ENCODE measurements at regions not wholly inside any gene's neighbourhood (a gene's known extent, or its start where the extent isn't known, plus 50 kb on each side); places are given as distances from the start of the nearest gene placed in this dataset.

DNA sequence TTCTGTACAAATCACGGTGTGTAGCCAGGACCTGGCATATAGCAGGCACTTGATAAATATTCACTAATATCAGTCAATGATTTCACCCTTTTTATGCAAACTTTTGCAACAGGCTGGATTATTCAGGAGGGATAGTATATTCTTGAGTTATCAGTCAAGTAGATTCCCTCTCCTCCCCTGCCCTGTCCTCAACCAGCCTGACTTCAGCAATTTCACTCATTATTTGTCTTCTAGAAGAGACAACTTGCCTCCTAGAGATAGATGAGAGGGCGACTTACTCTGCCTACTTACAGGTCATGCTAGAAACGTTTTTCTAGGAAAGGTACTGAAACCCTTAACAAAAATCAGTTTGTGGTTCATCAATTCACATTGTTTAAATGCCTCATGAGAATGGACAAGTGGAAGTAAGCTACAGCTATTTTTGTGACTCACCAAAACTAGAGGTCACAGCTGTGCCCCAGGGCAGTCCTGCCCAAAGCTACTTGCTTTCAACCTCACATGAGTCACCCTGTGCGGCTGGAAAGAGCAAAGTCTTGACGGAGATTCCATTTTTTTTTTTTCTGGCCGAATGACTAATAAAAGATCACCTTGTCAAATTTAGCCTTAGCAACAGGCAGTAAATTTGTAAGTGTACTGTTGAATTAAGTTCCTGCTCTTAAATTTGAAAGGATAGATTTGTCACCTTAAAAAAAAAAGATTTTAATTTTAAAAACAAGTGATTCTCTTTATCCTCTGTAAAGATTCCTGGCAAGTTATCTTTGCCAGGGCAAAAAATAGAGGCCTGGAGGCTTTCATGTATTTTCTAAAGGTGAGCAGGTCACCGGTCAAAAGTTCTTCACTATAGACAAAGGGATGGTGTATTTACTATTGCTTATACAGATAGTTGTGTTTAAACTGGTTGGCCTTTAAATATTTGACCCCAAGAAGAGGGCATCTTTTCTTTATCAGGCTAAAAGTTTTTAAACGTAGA lies 109.0 kb upstream of the SLC35G4 start (continued):
- TF ChIP-seq NFYB (CRISPR knock-in tag; IDR thresholded peaks at IDR 0.05): no peak
- TF ChIP-seq, protein P1, sequence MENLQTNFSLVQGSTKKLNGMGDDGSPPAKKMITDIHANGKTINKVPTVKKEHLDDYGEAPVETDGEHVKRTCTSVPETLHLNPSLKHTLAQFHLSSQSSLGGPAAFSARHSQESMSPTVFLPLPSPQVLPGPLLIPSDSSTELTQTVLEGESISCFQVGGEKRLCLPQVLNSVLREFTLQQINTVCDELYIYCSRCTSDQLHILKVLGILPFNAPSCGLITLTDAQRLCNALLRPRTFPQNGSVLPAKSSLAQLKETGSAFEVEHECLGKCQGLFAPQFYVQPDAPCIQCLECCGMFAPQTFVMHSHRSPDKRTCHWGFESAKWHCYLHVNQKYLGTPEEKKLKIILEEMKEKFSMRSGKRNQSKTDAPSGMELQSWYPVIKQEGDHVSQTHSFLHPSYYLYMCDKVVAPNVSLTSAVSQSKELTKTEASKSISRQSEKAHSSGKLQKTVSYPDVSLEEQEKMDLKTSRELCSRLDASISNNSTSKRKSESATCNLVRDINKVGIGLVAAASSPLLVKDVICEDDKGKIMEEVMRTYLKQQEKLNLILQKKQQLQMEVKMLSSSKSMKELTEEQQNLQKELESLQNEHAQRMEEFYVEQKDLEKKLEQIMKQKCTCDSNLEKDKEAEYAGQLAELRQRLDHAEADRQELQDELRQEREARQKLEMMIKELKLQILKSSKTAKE (CRISPR knock-in tag; IDR thresholded peaks at IDR 0.05; ENCODE audit: borderline replicate concordance): no peak
- TF ChIP-seq, protein P2, sequence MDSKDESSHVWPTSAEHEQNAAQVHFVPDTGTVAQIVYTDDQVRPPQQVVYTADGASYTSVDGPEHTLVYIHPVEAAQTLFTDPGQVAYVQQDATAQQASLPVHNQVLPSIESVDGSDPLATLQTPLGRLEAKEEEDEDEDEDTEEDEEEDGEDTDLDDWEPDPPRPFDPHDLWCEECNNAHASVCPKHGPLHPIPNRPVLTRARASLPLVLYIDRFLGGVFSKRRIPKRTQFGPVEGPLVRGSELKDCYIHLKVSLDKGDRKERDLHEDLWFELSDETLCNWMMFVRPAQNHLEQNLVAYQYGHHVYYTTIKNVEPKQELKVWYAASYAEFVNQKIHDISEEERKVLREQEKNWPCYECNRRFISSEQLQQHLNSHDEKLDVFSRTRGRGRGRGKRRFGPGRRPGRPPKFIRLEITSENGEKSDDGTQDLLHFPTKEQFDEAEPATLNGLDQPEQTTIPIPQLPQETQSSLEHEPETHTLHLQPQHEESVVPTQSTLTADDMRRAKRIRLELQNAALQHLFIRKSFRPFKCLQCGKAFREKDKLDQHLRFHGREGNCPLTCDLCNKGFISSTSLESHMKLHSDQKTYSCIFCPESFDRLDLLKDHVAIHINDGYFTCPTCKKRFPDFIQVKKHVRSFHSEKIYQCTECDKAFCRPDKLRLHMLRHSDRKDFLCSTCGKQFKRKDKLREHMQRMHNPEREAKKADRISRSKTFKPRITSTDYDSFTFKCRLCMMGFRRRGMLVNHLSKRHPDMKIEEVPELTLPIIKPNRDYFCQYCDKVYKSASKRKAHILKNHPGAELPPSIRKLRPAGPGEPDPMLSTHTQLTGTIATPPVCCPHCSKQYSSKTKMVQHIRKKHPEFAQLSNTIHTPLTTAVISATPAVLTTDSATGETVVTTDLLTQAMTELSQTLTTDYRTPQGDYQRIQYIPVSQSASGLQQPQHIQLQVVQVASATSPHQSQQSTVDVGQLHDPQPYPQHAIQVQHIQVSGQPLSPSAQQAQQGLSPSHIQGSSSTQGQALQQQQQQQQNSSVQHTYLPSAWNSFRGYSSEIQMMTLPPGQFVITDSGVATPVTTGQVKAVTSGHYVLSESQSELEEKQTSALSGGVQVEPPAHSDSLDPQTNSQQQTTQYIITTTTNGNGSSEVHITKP (CRISPR knock-in tag; IDR thresholded peaks at IDR 0.05; ENCODE audit: low read depth): 0 out of 2 replicates have a peak, but pooled peaks have one; percentile 40
- TF ChIP-seq ZNF775 (CRISPR knock-in tag; IDR thresholded peaks at IDR 0.05; ENCODE audit: borderline replicate concordance): no peak
- TF ChIP-seq KLF11 (CRISPR knock-in tag; IDR thresholded peaks at IDR 0.05): no peak
- TF ChIP-seq, protein P3, sequence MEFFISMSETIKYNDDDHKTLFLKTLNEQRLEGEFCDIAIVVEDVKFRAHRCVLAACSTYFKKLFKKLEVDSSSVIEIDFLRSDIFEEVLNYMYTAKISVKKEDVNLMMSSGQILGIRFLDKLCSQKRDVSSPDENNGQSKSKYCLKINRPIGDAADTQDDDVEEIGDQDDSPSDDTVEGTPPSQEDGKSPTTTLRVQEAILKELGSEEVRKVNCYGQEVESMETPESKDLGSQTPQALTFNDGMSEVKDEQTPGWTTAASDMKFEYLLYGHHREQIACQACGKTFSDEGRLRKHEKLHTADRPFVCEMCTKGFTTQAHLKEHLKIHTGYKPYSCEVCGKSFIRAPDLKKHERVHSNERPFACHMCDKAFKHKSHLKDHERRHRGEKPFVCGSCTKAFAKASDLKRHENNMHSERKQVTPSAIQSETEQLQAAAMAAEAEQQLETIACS (CRISPR knock-in tag; IDR thresholded peaks at IDR 0.05): no peak
- TF ChIP-seq YEATS2 (CRISPR knock-in tag; IDR thresholded peaks at IDR 0.05; ENCODE audit: borderline replicate concordance): no peak
- TF ChIP-seq TCF7L2 (IDR thresholded peaks at IDR 0.05; ENCODE audit: low read depth, low read length): peak; percentile 62; the same call in 1 of the 2 replicates
- TF ChIP-seq, protein P4, sequence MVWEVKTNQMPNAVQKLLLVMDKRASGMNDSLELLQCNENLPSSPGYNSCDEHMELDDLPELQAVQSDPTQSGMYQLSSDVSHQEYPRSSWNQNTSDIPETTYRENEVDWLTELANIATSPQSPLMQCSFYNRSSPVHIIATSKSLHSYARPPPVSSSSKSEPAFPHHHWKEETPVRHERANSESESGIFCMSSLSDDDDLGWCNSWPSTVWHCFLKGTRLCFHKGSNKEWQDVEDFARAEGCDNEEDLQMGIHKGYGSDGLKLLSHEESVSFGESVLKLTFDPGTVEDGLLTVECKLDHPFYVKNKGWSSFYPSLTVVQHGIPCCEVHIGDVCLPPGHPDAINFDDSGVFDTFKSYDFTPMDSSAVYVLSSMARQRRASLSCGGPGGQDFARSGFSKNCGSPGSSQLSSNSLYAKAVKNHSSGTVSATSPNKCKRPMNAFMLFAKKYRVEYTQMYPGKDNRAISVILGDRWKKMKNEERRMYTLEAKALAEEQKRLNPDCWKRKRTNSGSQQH (CRISPR knock-in tag; IDR thresholded peaks at IDR 0.05; ENCODE audit: low read depth): 0 out of 2 replicates have a peak, but pooled peaks have one; percentile 44
- no peak for TF ChIP-seq KDM4B (CRISPR knock-in tag; IDR thresholded peaks at IDR 0.05)
- TF ChIP-seq DNMT1 (CRISPR knock-in tag; IDR thresholded peaks at IDR 0.05): no peak
- TF ChIP-seq MAFG (CRISPR knock-in tag; IDR thresholded peaks at IDR 0.05): no peak
- no peak for TF ChIP-seq MYNN (CRISPR knock-in tag; IDR thresholded peaks at IDR 0.05; ENCODE audit: low read depth)
- peak; percentile 81; the same call in 1 of the 2 replicates for TF ChIP-seq MBD4 (IDR thresholded peaks at IDR 0.05; ENCODE audit: borderline replicate concordance, low read length)
